GM19025 (cell line): ENCODE measurements at regions not wholly inside any gene's neighbourhood (a gene's known extent, or its start where the extent isn't known, plus 50 kb on each side); places are given as distances from the start of the nearest gene placed in this dataset.

Experiments
- ATAC-seq: cut with Tn5 transposase; IDR thresholded peaks from one replicate; pipeline ENCODE4 v1.9.1; 2021; ENCODE audit warnings: mild to moderate bottlenecking, low read depth, moderate library complexity; ENCODE audit not compliant: unreplicated experiment

DNA sequence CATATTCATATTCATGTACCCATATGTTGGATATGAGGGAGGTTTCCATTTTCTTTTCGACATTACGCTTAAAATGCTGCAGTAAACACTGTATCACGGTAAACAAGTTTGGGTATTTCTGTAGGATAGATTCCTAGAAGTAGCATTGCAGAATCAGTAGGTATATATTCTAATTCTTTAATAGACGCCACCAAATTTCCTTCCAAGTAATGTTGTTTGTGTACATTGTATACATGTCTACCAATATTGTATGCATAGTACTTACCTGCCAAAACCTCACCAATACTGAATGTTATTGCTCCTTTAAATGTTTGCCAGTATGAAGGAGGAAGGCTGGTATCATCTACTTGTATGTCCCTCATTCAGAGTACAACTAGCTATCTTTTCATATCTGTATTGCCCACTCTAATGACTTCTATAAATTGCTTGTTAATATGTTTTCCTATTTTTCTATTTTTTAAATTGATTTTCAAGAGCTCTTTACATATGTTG is 56.1 kb upstream of the ZNF536 start:
- ATAC-seq, result no peak

DNA sequence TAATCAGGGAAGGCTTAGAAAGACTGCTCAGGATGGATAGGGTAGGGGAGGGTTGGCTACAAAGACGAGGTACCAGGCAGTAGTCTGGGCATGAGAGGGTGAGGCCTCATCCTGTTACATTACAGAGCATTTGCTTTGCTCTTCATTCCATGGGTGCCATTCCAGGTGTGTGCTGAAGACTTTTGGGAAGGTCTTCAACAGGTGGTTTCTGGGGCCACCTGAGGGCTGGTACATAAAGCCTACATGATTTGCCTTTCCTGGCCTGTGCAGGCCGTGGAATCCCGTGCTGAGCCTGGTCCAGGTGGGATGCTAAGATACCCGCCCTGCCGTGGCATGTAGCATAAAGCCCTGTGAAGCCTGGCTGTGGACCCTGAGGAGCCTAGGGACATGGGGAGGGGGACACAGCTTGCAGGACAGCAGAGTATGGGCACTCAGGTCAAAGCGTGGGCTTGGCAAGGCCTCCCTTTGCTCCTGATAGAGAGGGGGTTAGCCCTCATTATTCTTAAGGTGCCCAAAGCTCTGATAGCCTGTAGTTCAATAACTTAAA is 55.6 kb upstream of the ZNF536 start:
- ATAC-seq, result no peak

DNA sequence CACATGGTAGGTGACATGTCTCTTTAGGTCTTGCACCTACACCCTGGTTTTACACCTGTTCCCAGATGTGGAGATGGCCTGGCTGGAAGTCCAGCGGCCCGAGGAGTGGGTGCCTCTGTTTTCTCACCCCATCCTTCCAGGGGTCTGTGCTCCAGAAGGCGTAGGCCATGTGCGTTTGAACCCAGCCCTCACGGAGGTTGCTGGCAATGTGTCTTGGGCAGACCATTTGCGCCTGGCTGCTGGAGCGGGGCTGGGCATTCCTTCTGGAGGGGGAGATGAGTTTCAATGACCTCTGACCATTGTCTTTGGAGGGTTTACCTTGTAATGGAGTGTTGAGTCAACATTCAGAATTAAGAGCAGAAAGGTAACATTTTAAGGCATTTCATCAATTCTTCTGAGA is 54.8 kb upstream of the ZNF536 start:
- ATAC-seq, result no peak

DNA sequence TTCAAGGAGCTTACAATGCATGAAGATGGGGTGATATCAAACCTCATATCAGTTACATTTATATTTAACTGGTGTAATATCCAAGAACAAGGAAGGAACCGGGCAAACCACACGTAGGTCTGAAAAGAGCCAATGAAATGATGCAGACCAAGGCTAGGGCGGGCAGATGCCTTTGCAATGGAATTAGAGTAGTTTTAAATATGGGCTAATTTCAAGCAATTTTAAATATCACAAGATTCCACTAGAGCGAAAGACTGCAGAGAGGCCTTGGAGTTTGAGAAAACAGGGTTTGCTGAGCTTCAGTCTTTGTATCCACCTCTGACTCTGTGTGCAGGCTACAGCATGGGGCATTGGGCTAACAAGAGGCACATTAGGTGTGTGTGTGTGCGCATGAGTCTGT is 53.9 kb upstream of the ZNF536 start:
- ATAC-seq, result no peak

DNA sequence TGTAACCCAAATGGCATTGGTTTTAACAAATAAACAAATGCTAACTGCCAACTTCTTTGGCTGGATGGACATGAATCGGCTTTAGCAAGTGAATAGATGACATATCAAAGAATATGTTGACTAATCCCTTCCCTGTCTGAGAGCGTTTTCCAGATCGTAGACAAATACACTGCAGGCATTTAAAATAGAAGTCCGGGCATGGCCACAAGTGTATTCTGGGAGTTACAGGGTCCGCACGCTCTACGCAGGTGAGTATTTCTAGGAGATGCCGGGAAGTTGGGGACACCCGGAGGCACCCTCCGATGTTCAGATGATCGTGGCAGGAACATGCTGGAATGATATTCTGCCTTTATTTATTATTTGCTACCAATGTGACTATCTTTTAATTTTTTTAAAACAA is 53.2 kb upstream of the ZNF536 start:
- ATAC-seq, result no peak

DNA sequence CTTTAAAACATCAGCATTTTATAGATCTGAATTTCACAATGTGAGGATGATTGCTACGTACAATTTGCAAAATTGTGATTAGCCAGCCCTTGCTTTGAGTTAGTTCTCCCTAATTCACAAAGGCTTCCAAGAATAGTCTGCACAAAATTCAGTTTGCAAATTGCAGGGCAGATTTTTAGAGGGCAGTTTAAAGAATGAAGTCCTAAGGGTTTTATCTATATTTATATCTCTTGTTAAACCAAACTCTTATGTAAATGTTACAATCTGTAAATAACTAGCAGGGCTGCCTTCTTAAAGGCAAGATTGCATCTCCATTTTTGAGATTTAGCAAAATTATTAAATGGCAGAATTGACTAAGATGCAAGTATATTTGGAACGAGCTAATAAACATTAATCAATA is 52.8 kb upstream of the ZNF536 start:
- ATAC-seq, result no peak

DNA sequence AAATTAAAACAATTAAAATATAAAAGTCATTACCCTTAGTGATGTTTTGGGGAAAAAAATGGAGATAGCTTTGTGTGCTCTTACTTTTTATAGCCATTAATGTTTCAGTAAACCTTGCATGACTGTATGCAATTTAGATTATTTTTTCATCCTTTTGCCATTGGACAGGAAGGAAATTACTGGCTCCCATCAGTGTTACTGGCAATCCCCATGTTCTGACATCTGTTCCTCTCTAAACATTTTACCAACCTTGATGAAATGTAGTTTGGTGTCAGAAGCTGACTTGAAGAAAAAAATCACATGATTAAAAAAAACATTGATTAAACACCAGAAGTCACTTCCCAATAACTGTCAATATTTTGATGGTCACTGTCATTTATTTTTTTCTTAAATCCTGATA is 52.3 kb upstream of the ZNF536 start:
- ATAC-seq, result no peak

DNA sequence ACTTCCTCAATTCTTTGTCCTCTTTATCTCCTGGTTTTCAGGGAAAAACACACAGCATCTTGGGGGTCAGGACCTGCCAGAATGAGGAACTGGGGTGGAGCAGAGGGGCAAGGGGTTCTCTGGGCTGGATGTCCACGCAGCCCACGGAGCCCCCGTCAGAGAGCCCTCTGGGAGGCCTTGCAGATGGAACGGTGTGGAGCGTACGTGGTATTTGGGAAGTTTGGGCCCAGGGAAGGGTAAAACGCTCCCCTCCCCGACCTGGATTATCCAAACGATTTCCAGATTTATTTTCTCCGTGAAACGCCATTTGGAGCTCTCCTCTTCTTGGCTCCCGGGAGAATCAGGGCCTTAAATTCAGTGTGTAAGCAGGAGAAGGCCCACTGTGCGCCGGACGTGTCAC is 51.7 kb upstream of the ZNF536 start:
- no peak for ATAC-seq

DNA sequence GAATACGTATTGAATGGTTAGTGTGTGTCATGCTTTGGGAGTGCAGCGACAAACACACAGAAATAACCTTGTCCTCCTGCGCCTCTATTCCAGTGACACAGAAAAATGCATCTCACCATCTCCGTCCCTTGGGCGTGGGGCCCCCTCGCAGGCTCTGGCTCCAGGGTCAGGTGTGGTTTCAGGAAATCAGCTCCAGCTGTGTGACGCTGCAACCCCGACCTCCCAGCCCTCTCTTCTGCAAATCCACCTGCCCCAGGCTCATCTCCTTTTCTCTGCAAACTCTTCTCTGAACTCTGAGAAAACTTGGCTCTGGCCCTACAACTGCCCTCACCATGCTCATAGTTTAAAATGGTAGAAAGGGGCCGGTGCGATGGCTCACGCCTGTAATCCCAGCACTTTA is 51.3 kb upstream of the ZNF536 start:
- ATAC-seq, result no peak
